IMR-90 (cell line): ENCODE measurements at regions not wholly inside any gene's neighbourhood (a gene's known extent, or its start where the extent isn't known, plus 50 kb on each side); places are given as distances from the start of the nearest gene placed in this dataset.

ENCODE experiments used
- BHLHE40 ChIP-seq: fragments of 150-350 bp; IDR thresholded peaks from 2 replicates; pipeline ENCODE4 v1.6.1; 2016; ENCODE audit warnings: mild to moderate bottlenecking, low read depth, low read length
- CEBPB ChIP-seq: IDR thresholded peaks from 2 replicates; pipeline ENCODE4 v1.6.1; 2012; ENCODE audit warnings: low read depth, low read length, improper control_type of control experiment
- CHD1 ChIP-seq: IDR thresholded peaks from 2 replicates; pipeline ENCODE4 v1.6.1; 2012; ENCODE audit warnings: low read depth, low read length, improper control_type of control experiment
- CTCF ChIP-seq: conservative IDR thresholded peaks from 2 replicates; pipeline ENCODE4 v1.5.1; 2012; ENCODE audit warnings: mild to moderate bottlenecking, low read depth, low read length, improper control_type of control experiment
- FOS ChIP-seq: fragments of 150-350 bp; IDR thresholded peaks from 2 replicates; pipeline ENCODE4 v1.6.1; 2016; ENCODE audit warnings: low read depth, low read length
- MAFK ChIP-seq: IDR thresholded peaks from 2 replicates; pipeline ENCODE4 v1.6.1; 2012; ENCODE audit warnings: low read depth, low read length, improper control_type of control experiment
- MAZ ChIP-seq: IDR thresholded peaks from 2 replicates; pipeline ENCODE4 v1.6.1; 2012; ENCODE audit warnings: low read depth, mild to moderate bottlenecking, low read length, improper control_type of control experiment, moderate library complexity, borderline replicate concordance
- MXI1 ChIP-seq: IDR thresholded peaks from 2 replicates; pipeline ENCODE4 v1.6.1; 2012; ENCODE audit warnings: low read depth, mild to moderate bottlenecking, low read length, moderate library complexity, borderline replicate concordance
- POLR2A ChIP-seq: IDR thresholded peaks from 2 replicates; pipeline ENCODE4 v1.6.1; 2012; ENCODE audit warnings: mild to moderate bottlenecking, low read depth, low read length
- RAD21 ChIP-seq: IDR thresholded peaks from 2 replicates; pipeline ENCODE4 v1.6.1; 2012; ENCODE audit warnings: low read length, improper control_type of control experiment
- RFX5 ChIP-seq: IDR thresholded peaks from 2 replicates; pipeline ENCODE4 v1.8.0; 2012; ENCODE audit warnings: low read depth, mild to moderate bottlenecking, low read length, moderate library complexity
- USF2 ChIP-seq: fragments of 150-350 bp; IDR thresholded peaks from 2 replicates; pipeline ENCODE4 v1.6.1; 2017; ENCODE audit warnings: mild to moderate bottlenecking, antibody characterized with exemption, low read length, low read depth
- TF ChIP-seq, protein P1 (sequence below): fragments of 150-350 bp; IDR thresholded peaks from 2 replicates; pipeline ENCODE4 v1.6.1; 2016; ENCODE audit warnings: low read depth, mild to moderate bottlenecking, low read length, moderate library complexity, borderline replicate concordance

DNA sequence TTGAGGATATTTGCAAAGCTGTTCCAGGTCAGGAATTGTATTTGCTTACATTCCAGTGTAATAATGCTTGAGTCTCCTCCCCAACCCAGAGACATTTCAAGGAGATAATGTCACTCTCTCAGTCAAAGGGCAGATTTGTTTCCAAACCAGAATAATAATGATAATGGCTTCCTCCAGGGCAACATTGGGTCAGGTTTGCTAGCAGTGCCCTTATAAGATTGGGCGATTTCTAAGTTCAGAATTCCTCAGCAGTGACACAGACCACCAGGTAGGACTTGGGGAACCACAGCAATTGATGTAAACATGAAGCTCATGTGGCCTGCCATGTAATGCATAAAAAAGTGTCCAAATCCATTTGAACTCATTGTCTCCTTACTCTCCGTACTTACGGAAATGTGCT is 125.2 kb downstream of the BMP15 start:
- TF ChIP-seq CTCF, result no peak
- TF ChIP-seq CEBPB, result no peak
- TF ChIP-seq RFX5, result no peak
- no peak for TF ChIP-seq BHLHE40
- TF ChIP-seq POLR2A, result no peak
- no peak for TF ChIP-seq USF2
- TF ChIP-seq RAD21, result no peak
- TF ChIP-seq, protein P1, sequence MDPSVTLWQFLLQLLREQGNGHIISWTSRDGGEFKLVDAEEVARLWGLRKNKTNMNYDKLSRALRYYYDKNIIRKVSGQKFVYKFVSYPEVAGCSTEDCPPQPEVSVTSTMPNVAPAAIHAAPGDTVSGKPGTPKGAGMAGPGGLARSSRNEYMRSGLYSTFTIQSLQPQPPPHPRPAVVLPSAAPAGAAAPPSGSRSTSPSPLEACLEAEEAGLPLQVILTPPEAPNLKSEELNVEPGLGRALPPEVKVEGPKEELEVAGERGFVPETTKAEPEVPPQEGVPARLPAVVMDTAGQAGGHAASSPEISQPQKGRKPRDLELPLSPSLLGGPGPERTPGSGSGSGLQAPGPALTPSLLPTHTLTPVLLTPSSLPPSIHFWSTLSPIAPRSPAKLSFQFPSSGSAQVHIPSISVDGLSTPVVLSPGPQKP, result no peak
- TF ChIP-seq MAFK, result no peak
- no peak for TF ChIP-seq MAZ
- TF ChIP-seq MXI1, result no peak
- no peak for TF ChIP-seq FOS
- TF ChIP-seq CHD1, result no peak
